Right atrium auricular region (tissue), 2 donors: ENCODE measurements at regions not wholly inside any gene's neighbourhood (a gene's known extent, or its start where the extent isn't known, plus 50 kb on each side); places are given as distances from the start of the nearest gene placed in this dataset.

Experiments used
- DNase-seq: peaks from one replicate; pipeline ENCODE4 v3.0.0-alpha.2; 2019; ENCODE audit warnings: low spot score
- H3K27ac ChIP-seq, 2 donors: fragments of 200-600 bp; sonication (generic); 1 replicate in 1 of 2; 2 replicates in 1 of 2; pipeline ENCODE4 v1.5.1; 2016 to 2019
- H3K27me3 ChIP-seq, 2 donors: fragments of 200-600 bp; sonication (generic); one replicate each; pipeline versions ENCODE4 v1.5.1 to v1.6.0; 2017 to 2019
- H3K36me3 ChIP-seq: fragments of 200-600 bp; sonication (generic); one replicate; pipeline ENCODE4 v1.5.1; 2016
- H3K4me1 ChIP-seq, 2 donors: fragments of 200-600 bp; sonication (generic); one replicate each; pipeline versions ENCODE4 v1.5.1 to v1.6.0; 2017 to 2019
- H3K4me3 ChIP-seq, 2 donors: fragments of 200-600 bp; sonication (generic); 1 replicate in 1 of 2; 2 replicates in 1 of 2; pipeline ENCODE4 v1.5.1; 2017 to 2019; ENCODE audit warnings: mild to moderate bottlenecking in 1 of 2, moderate library complexity in 1 of 2
- H3K9me3 ChIP-seq, 2 donors: fragments of 200-600 bp; sonication (generic); one replicate each; pipeline ENCODE4 v1.5.1; 2019
- TF ChIP-seq, protein P1 (sequence below), 2 donors: fragments of 200-600 bp; sonication (generic); IDR thresholded peaks; one replicate each; pipeline ENCODE4 v1.5.1; 2019; ENCODE audit warnings: antibody characterized with exemption in 2 of 2

- peak overlapping the region; percentile 60 to 93 for H3K27ac ChIP-seq
- H3K4me3 ChIP-seq: no peak overlapping the region
- no peaks in the 10 kb centered on the region for H3K9me3 ChIP-seq
- no peak for DNase-seq
- no peaks in the 10 kb centered on the region for H3K36me3 ChIP-seq
- peaks cover 0 to 14% of the 10 kb centered on the region in 2 donors for H3K4me1 ChIP-seq
- TF ChIP-seq, protein P1, sequence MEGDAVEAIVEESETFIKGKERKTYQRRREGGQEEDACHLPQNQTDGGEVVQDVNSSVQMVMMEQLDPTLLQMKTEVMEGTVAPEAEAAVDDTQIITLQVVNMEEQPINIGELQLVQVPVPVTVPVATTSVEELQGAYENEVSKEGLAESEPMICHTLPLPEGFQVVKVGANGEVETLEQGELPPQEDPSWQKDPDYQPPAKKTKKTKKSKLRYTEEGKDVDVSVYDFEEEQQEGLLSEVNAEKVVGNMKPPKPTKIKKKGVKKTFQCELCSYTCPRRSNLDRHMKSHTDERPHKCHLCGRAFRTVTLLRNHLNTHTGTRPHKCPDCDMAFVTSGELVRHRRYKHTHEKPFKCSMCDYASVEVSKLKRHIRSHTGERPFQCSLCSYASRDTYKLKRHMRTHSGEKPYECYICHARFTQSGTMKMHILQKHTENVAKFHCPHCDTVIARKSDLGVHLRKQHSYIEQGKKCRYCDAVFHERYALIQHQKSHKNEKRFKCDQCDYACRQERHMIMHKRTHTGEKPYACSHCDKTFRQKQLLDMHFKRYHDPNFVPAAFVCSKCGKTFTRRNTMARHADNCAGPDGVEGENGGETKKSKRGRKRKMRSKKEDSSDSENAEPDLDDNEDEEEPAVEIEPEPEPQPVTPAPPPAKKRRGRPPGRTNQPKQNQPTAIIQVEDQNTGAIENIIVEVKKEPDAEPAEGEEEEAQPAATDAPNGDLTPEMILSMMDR (IDR thresholded peaks at IDR 0.05): no peak
- no peaks in the 10 kb centered on the region for H3K27me3 ChIP-seq
Observed at GRCh38 chr4:13706716-13707115, 79.2 kb upstream of the BOD1L1 start.

- no peaks in the 10 kb centered on the region for H3K36me3 ChIP-seq
- H3K27me3 ChIP-seq: no peaks in the 10 kb centered on the region
- no peaks in the 10 kb centered on the region for H3K4me1 ChIP-seq
- no peaks in the 10 kb centered on the region for H3K9me3 ChIP-seq
- H3K4me3 ChIP-seq: no peak overlapping the region
- H3K27ac ChIP-seq: no peak overlapping the region
- TF ChIP-seq, protein P1 (IDR thresholded peaks at IDR 0.05): no peak
- no peak for DNase-seq
Observed at GRCh38 chr4:13710246-13710885, 82.8 kb upstream of the BOD1L1 start.

DNA sequence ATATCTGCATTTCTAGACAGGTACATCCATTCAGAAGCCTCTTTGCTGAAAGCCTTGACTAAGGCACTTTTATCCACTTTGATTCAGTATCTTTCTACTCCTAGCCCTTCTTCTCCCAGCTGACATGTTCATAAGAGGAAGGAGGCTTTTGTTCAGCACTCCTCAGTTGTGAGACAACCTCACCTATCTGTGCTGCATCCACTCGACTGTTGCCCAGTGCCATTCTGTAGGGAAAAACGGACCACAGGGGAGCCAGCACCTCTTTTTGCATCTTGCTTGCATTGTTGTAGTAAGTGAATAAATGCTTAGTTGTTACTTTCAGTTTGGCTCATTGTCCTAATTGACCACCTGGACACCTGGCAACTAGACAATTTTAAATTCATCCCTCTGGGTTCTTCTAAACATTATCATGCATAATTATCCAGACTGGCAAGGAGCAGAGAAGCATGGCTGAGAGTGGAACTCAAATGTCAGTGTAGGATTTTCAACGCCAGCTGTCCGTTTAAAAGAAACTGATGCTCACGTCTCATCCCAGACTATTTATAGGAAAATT is 83.8 kb upstream of the BOD1L1 start:
- TF ChIP-seq, protein P1 (IDR thresholded peaks at IDR 0.05): no peak
- no peak overlapping the region for H3K4me3 ChIP-seq
- no peak for DNase-seq
- H3K36me3 ChIP-seq: no peaks in the 10 kb centered on the region
- no peaks in the 10 kb centered on the region for H3K27me3 ChIP-seq
- H3K9me3 ChIP-seq: no peaks in the 10 kb centered on the region
- H3K27ac ChIP-seq: no peak overlapping the region
- no peaks in the 10 kb centered on the region for H3K4me1 ChIP-seq

DNA sequence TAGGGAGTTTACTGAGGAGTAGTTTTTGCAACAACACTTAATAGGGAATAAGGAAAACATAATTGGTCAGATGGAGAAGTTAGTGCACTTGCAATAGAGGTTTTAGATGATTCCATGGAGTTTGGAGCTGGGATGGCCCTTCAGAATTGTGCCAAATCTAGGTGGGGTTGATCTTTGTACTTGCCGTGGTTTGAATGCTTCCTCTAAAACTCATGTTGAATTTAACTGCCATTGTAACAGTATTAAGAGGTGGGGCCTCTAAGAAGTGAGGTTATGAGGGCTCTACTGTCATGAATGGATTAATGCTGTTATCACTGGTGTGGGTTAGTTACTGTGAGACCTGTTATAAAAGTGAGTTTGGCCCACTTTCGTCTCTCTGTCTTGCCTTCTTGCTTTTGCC is 94.4 kb upstream of the BOD1L1 start:
- DNase-seq: no peak
- TF ChIP-seq, protein P1 (IDR thresholded peaks at IDR 0.05): no peak
- no peak overlapping the region for H3K4me3 ChIP-seq

DNA sequence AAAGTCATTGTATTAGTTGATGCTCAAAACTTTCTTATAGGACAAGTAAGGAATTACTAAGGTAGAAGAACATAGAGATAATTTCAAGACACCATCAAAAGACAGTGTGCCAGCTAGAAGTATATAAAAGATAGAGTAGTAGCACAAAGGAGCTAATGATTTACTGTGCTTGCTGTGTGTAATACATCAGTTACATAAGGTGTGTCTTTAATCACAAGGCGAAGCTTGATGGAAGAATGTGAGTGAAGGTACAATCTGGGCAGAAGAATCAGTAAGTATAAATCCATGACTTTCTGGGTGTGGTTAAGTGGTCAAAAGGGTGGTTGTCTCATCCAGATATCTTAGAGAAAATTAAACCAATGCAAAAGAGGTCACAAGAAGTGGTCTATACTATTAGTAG is 95.1 kb upstream of the BOD1L1 start:
- H3K27me3 ChIP-seq: no peaks in the 10 kb centered on the region
- no peak overlapping the region for H3K4me3 ChIP-seq
- no peaks in the 10 kb centered on the region for H3K9me3 ChIP-seq
- no peak overlapping the region for H3K27ac ChIP-seq
- TF ChIP-seq, protein P1 (IDR thresholded peaks at IDR 0.05): no peak
- no peaks in the 10 kb centered on the region for H3K4me1 ChIP-seq
- H3K36me3 ChIP-seq: no peaks in the 10 kb centered on the region
- DNase-seq: no peak

More for the DNA sequence above, 94.4 kb upstream of the BOD1L1 start:
- Histone ChIP-seq H3K36me3 (no peaks in the 10 kb centered on the region), H3K27me3 (no peaks in the 10 kb centered on the region), H3K9me3 (no peaks in the 10 kb centered on the region), H3K4me1 (no peaks in the 10 kb centered on the region), H3K27ac (no peak overlapping the region)

DNA sequence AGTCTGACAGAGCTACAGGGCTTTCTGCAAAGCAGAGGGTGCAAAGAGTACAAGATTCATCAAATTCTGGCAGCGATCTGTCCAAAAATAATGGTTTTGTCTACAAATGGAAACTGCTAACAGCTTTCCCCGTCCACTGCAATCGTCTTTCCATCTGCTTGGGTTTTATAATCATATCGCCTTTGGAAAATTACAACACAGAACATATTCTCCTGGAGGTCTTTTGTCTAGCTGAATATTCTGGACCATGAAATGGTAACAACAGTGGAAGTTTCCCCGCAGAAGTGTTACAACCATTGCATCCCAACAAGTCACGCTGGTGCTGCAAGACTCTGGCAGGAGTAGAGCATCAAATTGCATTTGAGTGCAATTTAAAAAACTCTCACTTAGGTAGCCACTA is 101.2 kb upstream of the BOD1L1 start:
- Histone ChIP-seq H3K4me3 (no peak overlapping the region), H3K27me3 (no peaks in the 10 kb centered on the region), H3K27ac (no peak overlapping the region), H3K4me1 (no peaks in the 10 kb centered on the region), H3K36me3 (no peaks in the 10 kb centered on the region), H3K9me3 (no peaks in the 10 kb centered on the region)
- DNase-seq: no peak
- TF ChIP-seq, protein P1 (IDR thresholded peaks at IDR 0.05): no peak
